Coronary artery (tissue), 2 donors: ENCODE measurements at regions not wholly inside any gene's neighbourhood (a gene's known extent, or its start where the extent isn't known, plus 50 kb on each side); places are given as distances from the start of the nearest gene placed in this dataset.
"Not testable (repeated sequence)": the region's sequence is repeated elsewhere in the genome, so short reads cannot be mapped to it uniquely, and the experiment has no call there.

ENCODE experiments used
- DNase-seq: peaks from one replicate; pipeline ENCODE4 v3.0.0-alpha.2; 2017; ENCODE audit warnings: low spot score
- H3K27ac ChIP-seq, 2 donors: fragments of 200-600 bp; sonication (generic); one replicate each; pipeline ENCODE4 v1.5.1; 2016 to 2019
- H3K4me3 ChIP-seq: fragments of 200-600 bp; sonication (generic); 2 replicates; pipeline ENCODE4 v1.5.1; 2016; ENCODE audit warnings: mild to moderate bottlenecking, moderate library complexity
- CTCF ChIP-seq: fragments of 200-600 bp; sonication (generic); IDR thresholded peaks from one replicate; pipeline ENCODE4 v1.5.1; 2019; ENCODE audit warnings: antibody characterized with exemption

DNA sequence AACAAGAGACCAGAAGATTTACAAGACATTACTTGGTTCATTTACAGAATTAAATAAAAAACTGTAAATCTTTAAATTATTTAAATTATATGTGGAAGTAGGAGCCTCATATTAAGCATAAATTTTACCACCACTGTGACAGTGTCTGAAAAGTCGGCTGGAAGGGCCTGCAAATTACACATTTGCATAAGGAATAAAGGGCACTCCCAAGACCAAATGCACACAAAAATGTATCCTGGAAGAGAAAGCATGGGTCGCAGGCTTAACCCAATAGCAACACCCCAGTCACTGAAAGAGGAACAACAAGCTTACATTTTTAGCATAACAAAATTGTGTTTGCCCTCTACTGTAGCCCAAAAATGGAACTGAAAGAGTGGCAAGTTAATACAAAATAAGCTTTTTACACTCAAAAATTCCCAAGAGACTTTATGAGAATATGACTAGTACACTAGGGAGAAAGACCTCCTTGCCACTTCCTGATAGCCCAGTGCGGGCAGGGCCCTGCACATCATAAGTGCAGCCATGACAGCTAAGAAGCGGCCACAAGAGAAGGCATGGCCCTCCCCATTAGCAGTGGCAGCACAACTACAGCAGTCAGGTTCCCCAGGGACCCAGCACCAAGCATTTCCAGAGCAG is 482.0 kb downstream of the DTWD2 start:
- no peak overlapping the region for H3K4me3 ChIP-seq
- TF ChIP-seq CTCF = no peak
- no peak overlapping the region for H3K27ac ChIP-seq
- DNase-seq = no peak

GRCh38 chr5:118502232-118502631 is 486.1 kb downstream of the DTWD2 start:
- not testable (repeated sequence) for DNase-seq, H3K27ac ChIP-seq, H3K4me3 ChIP-seq

DNA sequence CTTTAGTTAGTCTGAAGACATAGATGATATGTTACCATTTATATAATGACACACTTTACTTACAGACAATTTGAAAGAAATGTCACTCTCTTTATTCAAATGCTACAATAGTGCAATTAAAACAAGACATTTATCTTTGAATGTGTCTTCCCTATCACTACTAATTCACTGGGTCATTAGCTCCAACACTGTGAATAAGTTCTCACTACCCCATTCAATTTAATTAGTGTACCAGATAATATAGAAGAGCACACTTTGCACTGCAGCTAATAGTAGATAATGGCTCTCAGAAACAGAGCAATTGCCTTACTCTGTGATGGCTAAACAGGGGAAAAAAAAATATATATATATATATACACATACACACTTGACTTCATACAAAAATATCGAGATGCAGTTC is 497.0 kb downstream of the DTWD2 start:
- H3K4me3 ChIP-seq = no peak overlapping the region
- no peak for DNase-seq
- H3K27ac ChIP-seq = no peak overlapping the region
- TF ChIP-seq CTCF = no peak

DNA sequence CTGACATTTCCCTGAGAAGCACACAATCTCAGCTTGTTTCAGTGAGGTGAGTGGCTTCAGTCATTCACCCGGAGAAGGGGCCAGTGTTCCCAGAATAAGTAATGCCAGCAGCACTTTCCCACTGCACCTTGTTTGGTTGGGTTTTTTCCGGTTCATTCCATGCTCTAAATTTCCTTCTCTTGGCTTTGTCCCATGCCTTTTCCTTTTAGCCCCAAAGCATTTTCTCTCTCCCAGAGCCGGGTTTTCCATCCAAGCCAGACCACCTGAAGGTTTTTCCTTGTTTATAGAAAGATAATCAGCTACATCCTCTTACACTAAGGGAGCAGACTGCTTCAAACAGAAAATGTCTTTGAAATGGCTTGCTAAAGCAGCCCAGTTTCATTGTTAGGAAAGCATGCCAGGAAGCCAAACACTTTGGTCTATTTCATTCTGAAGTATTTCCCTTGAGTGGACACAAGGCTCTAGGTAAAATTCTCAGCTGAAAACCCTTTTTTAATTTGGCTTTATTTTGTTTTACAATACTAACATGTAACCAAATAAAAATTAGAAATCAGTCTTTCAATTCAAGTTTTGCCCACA is 501.6 kb downstream of the DTWD2 start:
- Histone ChIP-seq H3K4me3 (no peak overlapping the region), H3K27ac (no peak overlapping the region)
- TF ChIP-seq CTCF = no peak
- DNase-seq = no peak

DNA sequence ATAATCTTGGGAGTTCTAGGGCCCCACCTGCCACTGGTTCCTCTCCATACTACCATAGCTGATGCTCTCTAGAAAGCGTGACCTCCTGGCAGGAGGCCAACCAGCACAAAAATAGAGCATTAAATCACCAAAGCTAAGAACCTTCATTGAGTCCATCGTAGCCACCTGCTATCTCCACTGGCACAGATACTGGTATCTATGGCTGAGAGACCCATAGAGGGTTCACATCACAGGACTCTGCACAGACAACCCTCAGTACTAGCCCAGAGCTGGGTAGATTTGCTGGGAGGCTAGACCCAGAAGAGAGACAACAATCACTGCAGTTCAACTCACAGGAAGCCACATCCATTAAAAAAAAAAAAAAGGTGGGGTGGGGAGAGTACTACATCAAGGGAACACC is 509.1 kb downstream of the DTWD2 start:
- Histone ChIP-seq H3K4me3 (no peak overlapping the region), H3K27ac (no peak overlapping the region)
- TF ChIP-seq CTCF = no peak
- no peak for DNase-seq

GRCh38 chr5:118478852-118479251 is 509.5 kb downstream of the DTWD2 start:
- H3K4me3 ChIP-seq = no peak overlapping the region
- H3K27ac ChIP-seq = no peak overlapping the region
- TF ChIP-seq CTCF = no peak
- DNase-seq = no peak

DNA sequence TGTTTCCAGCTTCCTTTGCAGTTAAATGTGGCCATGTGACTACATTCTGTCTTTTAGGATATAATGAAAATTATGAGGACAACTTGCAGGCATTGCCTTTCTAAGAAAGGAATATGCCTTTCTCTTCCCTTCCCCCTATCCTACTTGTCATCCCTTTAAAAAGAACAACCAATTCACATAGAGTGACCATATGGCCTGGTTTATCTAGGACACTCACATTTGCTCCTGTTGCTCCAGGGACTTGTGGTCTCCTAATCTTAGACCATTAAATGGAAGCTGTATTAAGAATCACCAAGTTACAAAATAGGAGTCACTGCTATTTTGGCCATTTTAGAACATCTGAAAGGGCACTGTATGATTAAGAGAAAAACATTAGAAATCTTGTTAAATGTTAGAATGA is 520.3 kb downstream of the DTWD2 start:
- Histone ChIP-seq H3K4me3 (no peak overlapping the region), H3K27ac (no peak overlapping the region)
- TF ChIP-seq CTCF = no peak
- no peak for DNase-seq
